ENCODE measurements at regions not wholly inside any gene's neighbourhood (a gene's known extent, or its start where the extent isn't known, plus 50 kb on each side); places are given as distances from the start of the nearest gene placed in this dataset.

GRCh38 chr18:24983566-24984139 lies 368.3 kb downstream of the ZNF521 start:
- H3K27ac ChIP-seq (ENCODE audit: low read depth in 2 of 2, low read length in 1 of 2) = no peak overlapping the region
- H3K4me3 ChIP-seq (ENCODE audit: low read depth in 1 of 2, low read length in 2 of 2) = no peak overlapping the region
- WGBS, 2 donors = 78 to 88% methylated on average over 8 of the region's 8 CpGs
- peaks cover 0 to 2% of the 10 kb centered on the region in 2 donors for H3K4me1 ChIP-seq (ENCODE audit: control insufficient read depth in 2 of 2, insufficient read depth in 2 of 2, low read length in 1 of 2)
- H3K9me3 ChIP-seq (ENCODE audit: control insufficient read depth in 2 of 2, insufficient read depth in 1 of 2, low read depth in 1 of 2, low read length in 1 of 2) = no peaks in the 10 kb centered on the region
- H3K27me3 ChIP-seq (ENCODE audit: control insufficient read depth in 1 of 2, insufficient read depth in 2 of 2, low read length in 2 of 2) = no peaks in the 10 kb centered on the region
- no peaks in the 10 kb centered on the region for H3K36me3 ChIP-seq (ENCODE audit: control insufficient read depth in 2 of 2, insufficient read depth in 2 of 2, low read length in 1 of 2)

DNA sequence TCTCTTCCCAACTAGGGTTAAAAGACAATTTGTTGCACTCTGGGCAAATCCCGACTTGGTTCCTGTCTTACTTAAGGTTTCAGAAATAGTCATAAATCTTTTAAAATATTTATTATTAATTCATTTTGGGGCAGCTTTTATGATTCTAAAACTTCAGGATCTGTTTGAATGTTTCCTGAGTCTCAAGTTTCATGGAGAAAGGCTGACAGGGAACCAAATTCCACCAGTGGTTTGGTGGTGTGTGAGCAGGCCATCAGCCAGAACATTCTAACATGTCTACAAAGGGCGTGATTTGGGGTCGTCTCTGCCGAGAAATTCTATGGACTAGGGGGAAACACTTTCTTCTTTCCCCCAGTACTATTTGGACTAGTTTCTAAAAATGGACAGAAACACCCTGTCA lies 366.4 kb downstream of the ZNF521 start:
- no peaks in the 10 kb centered on the region for H3K9me3 ChIP-seq (ENCODE audit: control insufficient read depth in 2 of 2, insufficient read depth in 1 of 2, low read depth in 1 of 2, low read length in 1 of 2)
- H3K36me3 ChIP-seq (ENCODE audit: control insufficient read depth in 2 of 2, insufficient read depth in 2 of 2, low read length in 1 of 2) = no peaks in the 10 kb centered on the region
- peaks cover 0 to 2% of the 10 kb centered on the region in 2 donors for H3K4me1 ChIP-seq (ENCODE audit: control insufficient read depth in 2 of 2, insufficient read depth in 2 of 2, low read length in 1 of 2)
- H3K27ac ChIP-seq (ENCODE audit: low read depth in 2 of 2, low read length in 1 of 2) = no peak overlapping the region
- no peak overlapping the region for H3K4me3 ChIP-seq (ENCODE audit: low read depth in 1 of 2, low read length in 2 of 2)
- WGBS, 2 donors = 68 to 72% methylated on average over 4 of the region's 4 CpGs
- no peaks in the 10 kb centered on the region for H3K27me3 ChIP-seq (ENCODE audit: control insufficient read depth in 1 of 2, insufficient read depth in 2 of 2, low read length in 2 of 2)

DNA sequence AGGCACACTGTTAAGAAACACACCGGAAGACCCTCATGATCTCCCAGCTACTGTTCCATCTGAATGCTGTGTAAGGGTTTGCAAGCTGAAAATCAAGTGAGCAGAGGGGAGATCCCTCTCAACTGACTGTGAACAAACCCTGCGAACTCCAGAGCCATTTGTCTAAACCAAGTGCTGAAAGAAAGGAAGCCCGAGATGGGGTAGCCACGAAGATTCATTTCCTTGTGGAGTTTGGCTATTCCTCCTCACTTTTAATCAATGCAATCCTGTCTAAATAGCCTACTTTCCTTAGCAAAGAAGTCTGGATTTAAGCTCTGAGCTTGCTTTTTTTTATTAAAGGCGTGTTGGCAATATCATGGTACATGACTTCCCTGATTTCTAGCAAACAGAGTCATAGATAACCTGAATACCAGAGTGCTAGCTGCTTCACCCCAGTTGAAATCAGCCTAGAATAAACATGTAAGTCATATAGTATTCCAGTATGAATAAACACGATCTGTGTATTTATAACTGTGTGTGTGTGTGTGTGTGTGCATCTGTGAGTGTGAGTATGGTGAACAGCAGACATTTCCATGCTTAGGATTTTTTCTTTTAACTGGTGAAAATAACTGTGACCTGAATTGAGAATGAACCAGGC lies 365.2 kb downstream of the ZNF521 start:
- H3K4me1 ChIP-seq (ENCODE audit: control insufficient read depth in 2 of 2, insufficient read depth in 2 of 2, low read length in 1 of 2) = peaks cover 0 to 2% of the 10 kb centered on the region in 2 donors
- H3K27me3 ChIP-seq (ENCODE audit: control insufficient read depth in 1 of 2, insufficient read depth in 2 of 2, low read length in 2 of 2) = no peaks in the 10 kb centered on the region
- H3K9me3 ChIP-seq (ENCODE audit: control insufficient read depth in 2 of 2, insufficient read depth in 1 of 2, low read depth in 1 of 2, low read length in 1 of 2) = peaks cover 0 to 2% of the 10 kb centered on the region in 2 donors
- 46 to 55% methylated on average over 6 of the region's 6 CpGs for WGBS, 2 donors
- no peak overlapping the region for H3K4me3 ChIP-seq (ENCODE audit: low read depth in 1 of 2, low read length in 2 of 2)
- no peaks in the 10 kb centered on the region for H3K36me3 ChIP-seq (ENCODE audit: control insufficient read depth in 2 of 2, insufficient read depth in 2 of 2, low read length in 1 of 2)
- H3K27ac ChIP-seq (ENCODE audit: low read depth in 2 of 2, low read length in 1 of 2) = no peak overlapping the region

GRCh38 chr18:24987303-24988252 lies 364.4 kb downstream of the ZNF521 start:
- no peak overlapping the region for H3K4me3 ChIP-seq (ENCODE audit: low read depth in 1 of 2, low read length in 2 of 2)
- no peaks in the 10 kb centered on the region for H3K27me3 ChIP-seq (ENCODE audit: control insufficient read depth in 1 of 2, insufficient read depth in 2 of 2, low read length in 2 of 2)
- WGBS, 2 donors = 41 to 52% methylated on average over 9 of the region's 9 CpGs
- H3K27ac ChIP-seq (ENCODE audit: low read depth in 2 of 2, low read length in 1 of 2) = peak overlapping the region in 1 of 2 donors; percentile 8
- H3K9me3 ChIP-seq (ENCODE audit: control insufficient read depth in 2 of 2, insufficient read depth in 1 of 2, low read depth in 1 of 2, low read length in 1 of 2) = peaks cover 0 to 2% of the 10 kb centered on the region in 2 donors
- peaks cover 0 to 2% of the 10 kb centered on the region in 2 donors for H3K4me1 ChIP-seq (ENCODE audit: control insufficient read depth in 2 of 2, insufficient read depth in 2 of 2, low read length in 1 of 2)
- H3K36me3 ChIP-seq (ENCODE audit: control insufficient read depth in 2 of 2, insufficient read depth in 2 of 2, low read length in 1 of 2) = no peaks in the 10 kb centered on the region

- no peak overlapping the region for H3K27ac ChIP-seq (ENCODE audit: low read depth in 2 of 2, low read length in 1 of 2)
- no peak overlapping the region for H3K4me3 ChIP-seq (ENCODE audit: low read depth in 1 of 2, low read length in 2 of 2)
- WGBS, 2 donors = 71 to 79% methylated on average over 7 of the region's 7 CpGs
Observed at GRCh38 chr18:24988253-24988840, 363.6 kb downstream of the ZNF521 start.

DNA sequence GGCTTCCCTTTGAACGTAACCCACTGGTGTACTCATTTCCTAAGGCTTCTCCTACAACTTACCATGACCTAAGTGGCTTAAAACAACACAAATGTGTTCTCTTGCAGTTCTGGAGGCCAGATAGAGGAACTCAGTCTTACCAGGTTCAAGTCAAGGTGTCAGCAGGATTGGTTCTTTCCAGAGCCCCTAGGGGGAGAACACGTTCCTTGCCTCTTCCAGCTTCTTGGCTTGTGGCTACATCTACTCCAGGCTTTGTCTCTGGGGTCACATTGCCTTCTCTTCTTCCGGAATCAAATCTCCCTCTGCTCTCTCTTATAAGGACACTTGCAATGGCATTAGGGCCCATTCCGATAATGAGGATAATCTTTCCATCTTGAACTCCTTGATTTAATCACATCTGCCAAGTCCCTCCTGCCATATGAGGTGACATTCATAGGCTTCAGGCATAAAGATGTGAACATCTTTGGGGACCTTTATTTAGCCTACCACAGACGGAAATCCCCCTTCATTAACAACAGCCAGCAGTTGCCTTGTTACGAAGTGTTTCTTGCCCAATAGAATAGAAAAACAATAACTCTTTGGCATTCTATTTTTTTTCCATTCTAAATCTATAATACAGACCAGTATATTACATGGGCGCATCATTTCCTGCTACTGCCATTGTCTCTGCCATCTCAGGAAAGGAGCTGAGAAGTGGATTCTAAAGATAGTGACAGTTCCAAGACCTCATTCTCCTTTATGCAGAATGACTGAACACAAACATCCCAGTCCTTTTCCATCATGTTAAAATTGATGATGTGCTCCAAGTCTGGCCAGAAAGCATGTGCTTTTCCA lies 362.0 kb downstream of the ZNF521 start:
- Histone ChIP-seq H3K9me3 (ENCODE audit: control insufficient read depth in 2 of 2, insufficient read depth in 1 of 2, low read depth in 1 of 2, low read length in 1 of 2) (peaks cover 0 to 2% of the 10 kb centered on the region in 2 donors), H3K4me1 (ENCODE audit: control insufficient read depth in 2 of 2, insufficient read depth in 2 of 2, low read length in 1 of 2) (peaks cover 0 to 2% of the 10 kb centered on the region in 2 donors), H3K27ac (ENCODE audit: low read depth in 2 of 2, low read length in 1 of 2) (no peak overlapping the region), H3K36me3 (ENCODE audit: control insufficient read depth in 2 of 2, insufficient read depth in 2 of 2, low read length in 1 of 2) (no peaks in the 10 kb centered on the region), H3K4me3 (ENCODE audit: low read depth in 1 of 2, low read length in 2 of 2) (no peak overlapping the region), H3K27me3 (ENCODE audit: control insufficient read depth in 1 of 2, insufficient read depth in 2 of 2, low read length in 2 of 2) (no peaks in the 10 kb centered on the region)
- WGBS, 2 donors = 76 to 83% methylated on average over 7 of the region's 7 CpGs

More at GRCh38 chr18:24988253-24988840, 363.6 kb downstream of the ZNF521 start:
- Histone ChIP-seq H3K4me1 (ENCODE audit: control insufficient read depth in 2 of 2, insufficient read depth in 2 of 2, low read length in 1 of 2) (peaks cover 0 to 2% of the 10 kb centered on the region in 2 donors), H3K36me3 (ENCODE audit: control insufficient read depth in 2 of 2, insufficient read depth in 2 of 2, low read length in 1 of 2) (no peaks in the 10 kb centered on the region), H3K27me3 (ENCODE audit: control insufficient read depth in 1 of 2, insufficient read depth in 2 of 2, low read length in 2 of 2) (no peaks in the 10 kb centered on the region), H3K9me3 (ENCODE audit: control insufficient read depth in 2 of 2, insufficient read depth in 1 of 2, low read depth in 1 of 2, low read length in 1 of 2) (peaks cover 0 to 2% of the 10 kb centered on the region in 2 donors)

- Histone ChIP-seq H3K9me3 (ENCODE audit: control insufficient read depth in 2 of 2, insufficient read depth in 1 of 2, low read depth in 1 of 2, low read length in 1 of 2) (peaks cover 0 to 2% of the 10 kb centered on the region in 2 donors), H3K36me3 (ENCODE audit: control insufficient read depth in 2 of 2, insufficient read depth in 2 of 2, low read length in 1 of 2) (no peaks in the 10 kb centered on the region), H3K4me3 (ENCODE audit: low read depth in 1 of 2, low read length in 2 of 2) (no peak overlapping the region), H3K27ac (ENCODE audit: low read depth in 2 of 2, low read length in 1 of 2) (no peak overlapping the region), H3K4me1 (ENCODE audit: control insufficient read depth in 2 of 2, insufficient read depth in 2 of 2, low read length in 1 of 2) (peaks cover 0 to 2% of the 10 kb centered on the region in 2 donors), H3K27me3 (ENCODE audit: control insufficient read depth in 1 of 2, insufficient read depth in 2 of 2, low read length in 2 of 2) (no peaks in the 10 kb centered on the region)
- WGBS, 2 donors = 79 to 93% methylated on average over 5 of the region's 5 CpGs
Observed at GRCh38 chr18:24990671-24991134, 361.3 kb downstream of the ZNF521 start.

- Histone ChIP-seq H3K4me3 (ENCODE audit: low read depth in 1 of 2, low read length in 2 of 2) (no peak overlapping the region), H3K27ac (ENCODE audit: low read depth in 2 of 2, low read length in 1 of 2) (no peak overlapping the region), H3K4me1 (ENCODE audit: control insufficient read depth in 2 of 2, insufficient read depth in 2 of 2, low read length in 1 of 2) (peaks cover 0 to 2% of the 10 kb centered on the region in 2 donors)
Observed at GRCh38 chr18:24991141-24992060, 360.6 kb downstream of the ZNF521 start.

More at GRCh38 chr18:24991141-24992060, 360.6 kb downstream of the ZNF521 start:
- Histone ChIP-seq H3K36me3 (ENCODE audit: control insufficient read depth in 2 of 2, insufficient read depth in 2 of 2, low read length in 1 of 2) (no peaks in the 10 kb centered on the region), H3K9me3 (ENCODE audit: control insufficient read depth in 2 of 2, insufficient read depth in 1 of 2, low read depth in 1 of 2, low read length in 1 of 2) (peaks cover 0 to 2% of the 10 kb centered on the region in 2 donors), H3K27me3 (ENCODE audit: control insufficient read depth in 1 of 2, insufficient read depth in 2 of 2, low read length in 2 of 2) (no peaks in the 10 kb centered on the region)
- WGBS, 2 donors = 81 to 82% methylated on average over 14 of the region's 14 CpGs

All from esophagus (tissue), 2 donors.